ENCODE measurements at regions not wholly inside any gene's neighbourhood (a gene's known extent, or its start where the extent isn't known, plus 50 kb on each side); places are given as distances from the start of the nearest gene placed in this dataset.

DNA sequence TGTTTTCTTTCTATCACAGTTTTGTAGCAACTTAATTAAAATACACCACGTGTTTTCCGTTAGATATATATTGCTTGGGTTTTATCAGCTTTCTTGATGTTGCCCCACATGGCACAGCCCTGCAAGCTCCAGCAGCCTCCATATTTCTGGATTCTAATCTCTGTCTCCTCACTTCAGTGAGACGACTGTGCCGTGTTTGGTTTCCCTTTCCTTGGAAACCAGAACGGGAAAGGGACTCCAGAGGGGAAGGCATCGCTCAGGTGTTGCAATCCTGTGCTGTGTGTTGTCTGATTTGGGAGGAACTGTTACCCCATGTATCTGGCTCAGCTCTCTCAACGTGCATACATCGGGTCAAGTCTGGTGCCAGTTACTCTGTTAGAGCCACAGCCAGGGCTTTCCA lies 464.2 kb upstream of the B3GAT1 start:
- no peak overlapping the region for H2BK15ac ChIP-seq (ENCODE audit: low read length)
- H3K27ac ChIP-seq (ENCODE audit: low read depth, low read length): no peak overlapping the region
- ChIA-PET POLR2A (ENCODE audit: partially characterized antibody) (no interaction called here), CTCF (ENCODE audit: partially characterized antibody) (interaction anchor here (11.0 kb wide), 1 partner anchor 9 kb away, joined by 54 read pairs; no protein-coding TSS in a partner anchor)
- H3K18ac ChIP-seq (ENCODE audit: extremely low read depth, low read length): no peak overlapping the region
- H4K91ac ChIP-seq (replicated peaks; ENCODE audit: insufficient read length, low read length): no peak overlapping the region
- no peak overlapping the region for H3K4ac ChIP-seq (replicated peaks; ENCODE audit: insufficient read length, low read depth, low read length)
- no peak overlapping the region for H3K23ac ChIP-seq (ENCODE audit: insufficient read length)
- no peak for DNase-seq (ENCODE audit: low read depth in 1 of 2, low spot score in 2 of 2)
- no peaks in the 10 kb centered on the region for H3K79me2 ChIP-seq (ENCODE audit: control insufficient read depth in 1 of 2, insufficient read depth in 2 of 2, low read length in 2 of 2)
- H3K4me1 ChIP-seq (replicated peaks in 1 of 4; ENCODE audit: control insufficient read depth in 3 of 4, insufficient read depth in 4 of 4, low read length in 3 of 4): no peaks in the 10 kb centered on the region
- H3K4me2 ChIP-seq (ENCODE audit: insufficient read depth in 1 of 2, low read depth in 2 of 2, low read length in 2 of 2): no peak overlapping the region
- H2BK120ac ChIP-seq (replicated peaks; ENCODE audit: low read depth, low read length): no peak overlapping the region
- no peak for FAIRE-seq
- H3K14ac ChIP-seq (ENCODE audit: insufficient read length): no peak overlapping the region
- no peak overlapping the region for H2BK20ac ChIP-seq (ENCODE audit: low read length)
- H2AFZ ChIP-seq (ENCODE audit: low read length): 0 out of 2 replicates have a peak overlapping the region, but pooled peaks have one; percentile 33
- no peak overlapping the region for H2BK12ac ChIP-seq (ENCODE audit: low read depth, low read length)
- WGBS, 2 experiments (ENCODE audit: extremely low coverage in 1 of 2, insufficient coverage in 1 of 2, insufficient read length in 1 of 2, insufficient replicate concordance in 2 of 2, low coverage in 1 of 2, low lambda C conversion rate in 2 of 2, missing lambda C conversion rate in 1 of 2): 85% methylated on average over 8 of the region's 8 CpGs; no CpG with 5 or more reads in 1 of the 2 experiments
- no peaks in the 10 kb centered on the region for H3K9me3 ChIP-seq (ENCODE audit: insufficient read depth in 2 of 2, low read depth in 1 of 2, low read length in 1 of 2)
- H4K20me1 ChIP-seq (replicated peaks in 1 of 2; ENCODE audit: control insufficient read depth in 1 of 2, insufficient read depth in 2 of 2, low read length in 2 of 2): no peaks in the 10 kb centered on the region
- H2AK5ac ChIP-seq (ENCODE audit: low read depth, low read length): no peak overlapping the region
- H3K79me1 ChIP-seq (ENCODE audit: low read depth, low read length): no peaks in the 10 kb centered on the region
- H2BK5ac ChIP-seq (ENCODE audit: low read depth, low read length): no peak overlapping the region
- H4K8ac ChIP-seq (ENCODE audit: extremely low read depth, insufficient read depth, low read length): no peak overlapping the region
- no peaks in the 10 kb centered on the region for H3K36me3 ChIP-seq (ENCODE audit: control insufficient read depth in 2 of 4, insufficient read depth in 4 of 4, low read length in 3 of 4)
- H3K9ac ChIP-seq (replicated peaks in 1 of 4; ENCODE audit: extremely low read depth in 1 of 4, low read depth in 3 of 4, low read length in 3 of 4): no peak overlapping the region; a peak in 1 of 7 replicates
- H3K23me2 ChIP-seq (ENCODE audit: low read depth, low read length): no peaks in the 10 kb centered on the region
- no peak overlapping the region for H4K5ac ChIP-seq (ENCODE audit: insufficient read length, low read depth, low read length)
- peak overlapping the region; percentile 46 for H3K56ac ChIP-seq (replicated peaks; ENCODE audit: insufficient read length, low read depth, low read length)
- H3K27me3 ChIP-seq (replicated peaks in 1 of 4; ENCODE audit: control insufficient read depth in 3 of 4, extremely low read depth in 1 of 4, insufficient read depth in 3 of 4, low read length in 3 of 4): no peaks in the 10 kb centered on the region
- no peak overlapping the region for H3K4me3 ChIP-seq (ENCODE audit: extremely low read depth in 1 of 4, insufficient read depth in 2 of 4, low read depth in 3 of 4, low read length in 4 of 4)
- TF ChIP-seq TEAD4 (IDR thresholded peaks at IDR 0.05; ENCODE audit: low read depth, low read length) (no peak), KDM4A (IDR thresholded peaks at IDR 0.05; ENCODE audit: low read depth, low read length, severe bottlenecking) (no peak), EP300 (IDR thresholded peaks at IDR 0.05; ENCODE audit: borderline replicate concordance in 1 of 2, low read depth in 2 of 2, low read length in 2 of 2) (no peak)
- TF ChIP-seq, protein P1, sequence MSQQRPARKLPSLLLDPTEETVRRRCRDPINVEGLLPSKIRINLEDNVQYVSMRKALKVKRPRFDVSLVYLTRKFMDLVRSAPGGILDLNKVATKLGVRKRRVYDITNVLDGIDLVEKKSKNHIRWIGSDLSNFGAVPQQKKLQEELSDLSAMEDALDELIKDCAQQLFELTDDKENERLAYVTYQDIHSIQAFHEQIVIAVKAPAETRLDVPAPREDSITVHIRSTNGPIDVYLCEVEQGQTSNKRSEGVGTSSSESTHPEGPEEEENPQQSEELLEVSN (IDR thresholded peaks at IDR 0.05): no peak
